HEK293 (cell line): ENCODE measurements at regions not wholly inside any gene's neighbourhood (a gene's known extent, or its start where the extent isn't known, plus 50 kb on each side); places are given as distances from the start of the nearest gene placed in this dataset.

Experiments
- CTCF ChIA-PET: fragments of 350-600 bp; formaldehyde crosslinking; extraction: SDS; loops from one replicate; lab custom pipeline; 2021; ENCODE audit warnings: antibody characterized with exemption; lab: Yijun Ruan, JAX
- POLR2A ChIA-PET: fragments of 300-600 bp; formaldehyde crosslinking; extraction: SDS; loops from one replicate; lab custom pipeline; 2020; ENCODE audit warnings: antibody characterized with exemption, inconsistent platforms; lab: Yijun Ruan, JAX
- H3K27ac ChIP-seq: fragments of 200-500 bp; sonication (Bioruptor generic); 2 replicates; pipeline ENCODE4 v1.5.1; 2014; ENCODE audit warnings: low read depth, low read length, control low read depth, inconsistent platforms; ENCODE audit errors: extremely low read depth
- H3K36me3 ChIP-seq, 2 experiments: fragments of 200-500 bp in 1 of 2; sonication (Bioruptor generic) in 1 of 2; 1 replicate in 1 of 2; 2 replicates in 1 of 2; pipeline ENCODE4 v1.5.1; 2014 to 2017; ENCODE audit warnings: inconsistent platforms in 2 of 2, low read length in 2 of 2; ENCODE audit not compliant: control insufficient read depth in 2 of 2, insufficient read depth in 1 of 2
- H3K4me1 ChIP-seq: fragments of 200-500 bp; sonication (Bioruptor generic); 2 replicates; pipeline ENCODE4 v1.5.1; 2014; ENCODE audit warnings: mild to moderate bottlenecking, low read length, inconsistent platforms; ENCODE audit not compliant: control insufficient read depth, insufficient read depth
- H3K4me3 ChIP-seq: 2 replicates; pipeline ENCODE4 v1.5.1; 2011; ENCODE audit warnings: low read depth, mild to moderate bottlenecking, control low read depth, low read length, moderate library complexity
- H3K9me3 ChIP-seq: fragments of 200-500 bp; sonication (Bioruptor generic); 2 replicates; pipeline ENCODE4 v1.5.1; 2014; ENCODE audit warnings: low read depth, low read length, inconsistent platforms; ENCODE audit not compliant: control insufficient read depth, insufficient read depth
- KLF16 ChIP-seq: fragments of 450-650 bp; formaldehyde crosslinking; IDR thresholded peaks from 2 replicates; pipeline ENCODE4 v1.5.1; 2017; ENCODE audit warnings: missing biosample characterization, missing genetic modification characterization
- KLF8 ChIP-seq: fragments of 450-650 bp; formaldehyde crosslinking; IDR thresholded peaks from 2 replicates; pipeline ENCODE4 v1.5.1; 2016; ENCODE audit warnings: missing biosample characterization, missing genetic modification characterization
- PRDM6 ChIP-seq: fragments of 450-650 bp; formaldehyde crosslinking; IDR thresholded peaks from 2 replicates; pipeline ENCODE4 v1.5.1; 2017; ENCODE audit warnings: missing biosample characterization, missing genetic modification characterization
- SALL2 ChIP-seq: fragments of 450-650 bp; formaldehyde crosslinking; IDR thresholded peaks from 2 replicates; pipeline ENCODE4 v1.5.0; 2017; ENCODE audit warnings: missing biosample characterization, mild to moderate bottlenecking, missing genetic modification characterization, borderline replicate concordance
- ZBTB17 ChIP-seq: fragments of 450-650 bp; formaldehyde crosslinking; IDR thresholded peaks from 2 replicates; pipeline ENCODE4 v1.5.1; 2016; ENCODE audit warnings: missing biosample characterization, missing genetic modification characterization
- ZBTB21 ChIP-seq: fragments of 450-650 bp; formaldehyde crosslinking; IDR thresholded peaks from 2 replicates; pipeline ENCODE4 v1.5.1; 2017; ENCODE audit warnings: missing biosample characterization, missing genetic modification characterization
- ZIC2 ChIP-seq: fragments of 450-650 bp; formaldehyde crosslinking; IDR thresholded peaks from 2 replicates; pipeline ENCODE4 v1.5.1; 2016; ENCODE audit warnings: missing biosample characterization, missing genetic modification characterization
- ZNF140 ChIP-seq: fragments of 450-650 bp; formaldehyde crosslinking; IDR thresholded peaks from 2 replicates; pipeline ENCODE4 v1.5.1; 2016; ENCODE audit warnings: missing biosample characterization, missing genetic modification characterization
- ZNF155 ChIP-seq: fragments of 450-650 bp; formaldehyde crosslinking; IDR thresholded peaks from 2 replicates; pipeline ENCODE4 v1.5.1; 2016; ENCODE audit warnings: missing biosample characterization, missing genetic modification characterization
- ZNF157 ChIP-seq: fragments of 450-650 bp; formaldehyde crosslinking; IDR thresholded peaks from 2 replicates; pipeline ENCODE4 v1.5.1; 2016; ENCODE audit warnings: missing biosample characterization, missing genetic modification characterization
- ZNF23 ChIP-seq: fragments of 450-650 bp; formaldehyde crosslinking; IDR thresholded peaks from 2 replicates; pipeline ENCODE4 v1.5.1; 2016; ENCODE audit warnings: missing biosample characterization, missing genetic modification characterization, borderline replicate concordance
- ZNF248 ChIP-seq: fragments of 450-650 bp; formaldehyde crosslinking; IDR thresholded peaks from 2 replicates; pipeline ENCODE4 v1.5.1; 2017; ENCODE audit warnings: missing biosample characterization, missing genetic modification characterization
- ZNF266 ChIP-seq: fragments of 450-650 bp; formaldehyde crosslinking; IDR thresholded peaks from 2 replicates; pipeline ENCODE4 v1.5.1; 2016; ENCODE audit warnings: missing biosample characterization, missing genetic modification characterization, low read depth
- ZNF341 ChIP-seq: fragments of 450-650 bp; formaldehyde crosslinking; IDR thresholded peaks from 2 replicates; pipeline ENCODE4; 2016; ENCODE audit warnings: low read depth, missing biosample characterization, missing genetic modification characterization
- ZNF350 ChIP-seq: fragments of 450-650 bp; formaldehyde crosslinking; IDR thresholded peaks from 2 replicates; pipeline ENCODE4 v1.5.0; 2017; ENCODE audit warnings: missing biosample characterization, mild to moderate bottlenecking, missing genetic modification characterization
- ZNF423 ChIP-seq: fragments of 450-650 bp; formaldehyde crosslinking; IDR thresholded peaks from 2 replicates; pipeline ENCODE4 v1.5.1; 2016; ENCODE audit warnings: missing biosample characterization, missing genetic modification characterization
- ZNF514 ChIP-seq: fragments of 450-650 bp; formaldehyde crosslinking; IDR thresholded peaks from 2 replicates; pipeline ENCODE4 v1.5.1; 2016; ENCODE audit warnings: missing biosample characterization, missing genetic modification characterization
- ZNF548 ChIP-seq: fragments of 450-650 bp; formaldehyde crosslinking; IDR thresholded peaks from 2 replicates; pipeline ENCODE4 v1.5.1; 2016; ENCODE audit warnings: missing biosample characterization, missing genetic modification characterization
- ZNF623 ChIP-seq: fragments of 450-650 bp; formaldehyde crosslinking; IDR thresholded peaks from 2 replicates; pipeline ENCODE4 v1.5.1; 2016; ENCODE audit warnings: missing biosample characterization, missing genetic modification characterization
- ZNF654 ChIP-seq: fragments of 450-650 bp; formaldehyde crosslinking; IDR thresholded peaks from 2 replicates; pipeline ENCODE4 v1.5.1; 2016; ENCODE audit warnings: low read depth, missing biosample characterization, missing genetic modification characterization
- ZNF707 ChIP-seq: fragments of 450-650 bp; formaldehyde crosslinking; IDR thresholded peaks from 2 replicates; pipeline ENCODE4 v1.5.1; 2016; ENCODE audit warnings: missing biosample characterization, missing genetic modification characterization
- ZNF785 ChIP-seq: fragments of 450-650 bp; formaldehyde crosslinking; IDR thresholded peaks from 2 replicates; pipeline ENCODE4 v1.5.1; 2016; ENCODE audit warnings: missing biosample characterization, missing genetic modification characterization
- ZNF791 ChIP-seq: fragments of 450-650 bp; formaldehyde crosslinking; IDR thresholded peaks from 2 replicates; pipeline ENCODE4 v1.5.1; 2016; ENCODE audit warnings: missing biosample characterization, missing genetic modification characterization
- ZSCAN16 ChIP-seq: fragments of 450-650 bp; formaldehyde crosslinking; IDR thresholded peaks from 2 replicates; pipeline ENCODE4 v1.5.1; 2016; ENCODE audit warnings: missing biosample characterization, missing genetic modification characterization
- TF ChIP-seq, protein P1 (sequence below): fragments of 450-650 bp; formaldehyde crosslinking; IDR thresholded peaks from 2 replicates; pipeline ENCODE4 v1.5.1; 2016; ENCODE audit warnings: missing biosample characterization, missing genetic modification characterization
- TF ChIP-seq, protein P2 (sequence below): fragments of 450-650 bp; formaldehyde crosslinking; IDR thresholded peaks from 2 replicates; pipeline ENCODE4 v1.5.1; 2017; ENCODE audit warnings: missing biosample characterization, mild to moderate bottlenecking, missing genetic modification characterization, moderate library complexity

DNA sequence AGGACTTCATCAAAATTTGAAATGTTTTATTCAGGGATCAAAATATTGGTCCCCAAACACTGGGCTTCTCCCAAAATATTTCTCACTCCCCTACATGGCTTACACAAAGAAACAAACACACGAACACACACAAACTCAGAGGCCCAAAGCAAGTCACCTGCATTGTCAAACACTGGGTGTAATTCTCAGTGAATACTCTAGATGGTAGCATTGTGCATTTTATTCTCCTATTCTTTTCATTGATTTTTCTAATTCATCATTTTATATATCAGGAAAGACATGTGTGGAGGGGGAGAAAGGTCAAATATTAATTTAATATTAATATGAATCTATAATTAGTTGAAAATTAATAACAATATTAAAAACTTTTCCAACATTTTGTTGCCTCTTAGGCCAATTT is 72.3 kb upstream of the TNMD start:
- no peaks in the 10 kb centered on the region for H3K4me1 ChIP-seq
- CTCF ChIA-PET, result interaction anchor here (0.6 to 3.4 kb wide), 23 partner anchors 9 to 1465 kb away, joined by 3 to 22 read pairs (median 5); no protein-coding TSS in a partner anchor
- no peak overlapping the region for H3K27ac ChIP-seq
- H3K9me3 ChIP-seq, result no peaks in the 10 kb centered on the region
- TF ChIP-seq ZNF654 (tag by site-specific recombination), result peak; percentile 52
- TF ChIP-seq, protein P1, sequence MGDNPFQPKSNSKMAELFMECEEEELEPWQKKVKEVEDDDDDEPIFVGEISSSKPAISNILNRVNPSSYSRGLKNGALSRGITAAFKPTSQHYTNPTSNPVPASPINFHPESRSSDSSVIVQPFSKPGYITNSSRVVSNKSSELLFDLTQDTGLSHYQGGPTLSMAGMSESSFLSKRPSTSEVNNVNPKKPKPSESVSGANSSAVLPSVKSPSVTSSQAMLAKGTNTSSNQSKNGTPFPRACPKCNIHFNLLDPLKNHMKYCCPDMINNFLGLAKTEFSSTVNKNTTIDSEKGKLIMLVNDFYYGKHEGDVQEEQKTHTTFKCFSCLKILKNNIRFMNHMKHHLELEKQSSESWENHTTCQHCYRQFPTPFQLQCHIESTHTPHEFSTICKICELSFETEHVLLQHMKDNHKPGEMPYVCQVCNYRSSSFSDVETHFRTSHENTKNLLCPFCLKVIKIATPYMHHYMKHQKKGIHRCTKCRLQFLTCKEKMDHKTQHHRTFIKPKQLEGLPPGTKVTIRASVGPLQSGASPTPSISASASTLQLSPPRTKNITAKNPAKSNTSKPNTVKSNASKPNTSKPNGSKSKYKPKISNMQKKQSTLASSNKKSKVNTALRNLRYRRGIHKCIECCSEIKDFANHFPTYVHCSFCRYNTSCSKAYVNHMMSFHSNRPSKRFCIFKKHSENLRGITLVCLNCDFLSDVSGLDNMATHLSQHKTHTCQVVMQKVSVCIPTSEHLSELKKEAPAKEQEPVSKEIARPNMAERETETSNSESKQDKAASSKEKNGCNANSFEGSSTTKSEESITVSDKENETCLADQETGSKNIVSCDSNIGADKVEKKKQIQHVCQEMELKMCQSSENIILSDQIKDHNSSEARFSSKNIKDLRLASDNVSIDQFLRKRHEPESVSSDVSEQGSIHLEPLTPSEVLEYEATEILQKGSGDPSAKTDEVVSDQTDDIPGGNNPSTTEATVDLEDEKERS (tag by site-specific recombination), result no peak
- TF ChIP-seq, all 188 proteins: peak for 1
- Histone ChIP-seq H3K4me3 (no peak overlapping the region), H3K36me3 (no peaks in the 10 kb centered on the region)
- POLR2A ChIA-PET, result no interaction called here

DNA sequence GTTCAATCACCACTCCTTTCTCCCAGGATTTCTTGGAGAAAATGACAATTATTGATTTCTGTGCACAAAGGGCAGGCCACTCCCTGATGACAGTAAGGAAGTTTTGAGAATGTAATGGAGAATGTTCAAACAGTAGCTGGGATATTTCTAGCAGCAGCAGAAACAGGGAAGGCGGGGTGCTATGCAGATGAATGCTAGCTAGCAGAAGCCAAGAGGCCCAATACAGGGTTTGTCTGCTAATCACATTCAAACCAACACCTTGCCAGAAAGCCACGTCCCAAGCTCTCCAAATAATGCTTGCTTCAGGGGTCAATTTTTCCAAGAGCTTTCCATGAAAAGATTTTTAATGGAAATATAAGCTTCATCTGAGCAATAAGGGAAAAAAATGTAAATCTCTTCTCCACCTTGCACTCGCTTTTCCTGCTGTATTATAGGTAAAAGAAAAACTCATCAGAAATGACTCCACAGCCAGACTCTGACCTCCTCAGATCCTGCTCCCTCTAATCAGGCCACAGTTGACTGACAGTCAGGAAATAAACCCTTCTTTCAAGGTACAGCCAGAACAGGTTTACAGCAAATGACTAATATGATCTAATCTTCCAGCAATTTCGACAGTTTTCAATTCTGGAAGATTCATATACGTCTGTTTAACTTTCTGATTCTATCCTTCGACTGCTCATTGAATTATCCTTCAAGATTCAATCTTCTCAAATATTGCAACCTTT is 84.7 kb upstream of the PCDH19 start:
- CTCF ChIA-PET, result interaction anchor here (1.0 to 1.2 kb wide), 3 partner anchors 17 to 81 kb away, joined by 4 to 6 read pairs (median 5); no protein-coding TSS in a partner anchor
- TF ChIP-seq ZNF266 (tag by site-specific recombination), result no peak
- no peak for TF ChIP-seq ZNF423 (tag by site-specific recombination)
- TF ChIP-seq ZSCAN16 (tag by site-specific recombination), result no peak
- no peak for TF ChIP-seq ZNF514
- TF ChIP-seq PRDM6 (tag by site-specific recombination), result no peak
- no peak for TF ChIP-seq ZNF23 (tag by site-specific recombination)
- TF ChIP-seq ZNF341 (tag by site-specific recombination), result no peak
- H3K9me3 ChIP-seq, result no peaks in the 10 kb centered on the region; the same call in 1 of the 2 replicates
- POLR2A ChIA-PET, result no interaction called here
- no peaks in the 10 kb centered on the region for H3K36me3 ChIP-seq
- H3K4me1 ChIP-seq, result no peaks in the 10 kb centered on the region
- no peak overlapping the region for H3K27ac ChIP-seq
- no peak overlapping the region for H3K4me3 ChIP-seq

DNA sequence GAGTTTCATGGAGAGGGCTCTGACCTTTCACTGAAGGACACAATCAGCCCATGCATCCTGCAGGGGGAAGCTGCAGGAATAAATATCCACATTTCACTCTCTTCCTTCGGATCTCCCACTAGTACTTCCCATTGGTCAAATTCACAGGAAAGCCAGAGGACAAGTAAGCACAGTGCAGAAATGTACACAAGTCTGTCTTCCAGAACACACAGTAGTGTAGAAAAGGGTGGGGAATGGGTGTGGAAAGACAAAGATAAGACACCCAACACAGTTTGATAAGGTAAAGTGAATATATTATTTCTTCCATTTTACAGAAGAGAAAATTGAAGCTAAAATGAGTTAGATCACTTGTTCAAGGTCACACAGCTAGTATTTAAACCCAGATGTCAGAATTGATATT is 81.1 kb upstream of the PCDH19 start:
- no peaks in the 10 kb centered on the region for H3K36me3 ChIP-seq

More for the DNA sequence above, 81.1 kb upstream of the PCDH19 start:
- Histone ChIP-seq H3K4me1 (no peaks in the 10 kb centered on the region), H3K27ac (no peak overlapping the region), H3K9me3 (no peaks in the 10 kb centered on the region), H3K4me3 (no peak overlapping the region)
- CTCF ChIA-PET, result no interaction called here
- TF ChIP-seq ZNF785 (tag by site-specific recombination), result no peak
- no peak for TF ChIP-seq ZNF350
- no peak for TF ChIP-seq ZNF707 (tag by site-specific recombination)
- TF ChIP-seq ZNF140 (tag by site-specific recombination), result no peak
- TF ChIP-seq SALL2 (tag by site-specific recombination), result no peak
- TF ChIP-seq ZNF248 (tag by site-specific recombination), result no peak
- TF ChIP-seq, protein P2, sequence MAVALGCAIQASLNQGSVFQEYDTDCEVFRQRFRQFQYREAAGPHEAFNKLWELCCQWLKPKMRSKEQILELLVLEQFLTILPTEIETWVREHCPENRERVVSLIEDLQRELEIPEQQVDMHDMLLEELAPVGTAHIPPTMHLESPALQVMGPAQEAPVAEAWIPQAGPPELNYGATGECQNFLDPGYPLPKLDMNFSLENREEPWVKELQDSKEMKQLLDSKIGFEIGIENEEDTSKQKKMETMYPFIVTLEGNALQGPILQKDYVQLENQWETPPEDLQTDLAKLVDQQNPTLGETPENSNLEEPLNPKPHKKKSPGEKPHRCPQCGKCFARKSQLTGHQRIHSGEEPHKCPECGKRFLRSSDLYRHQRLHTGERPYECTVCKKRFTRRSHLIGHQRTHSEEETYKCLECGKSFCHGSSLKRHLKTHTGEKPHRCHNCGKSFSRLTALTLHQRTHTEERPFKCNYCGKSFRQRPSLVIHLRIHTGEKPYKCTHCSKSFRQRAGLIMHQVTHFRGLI (tag by site-specific recombination), result no peak
- no peak for TF ChIP-seq ZNF155 (tag by site-specific recombination)
- no peak for TF ChIP-seq ZNF548 (tag by site-specific recombination)
- TF ChIP-seq ZBTB21 (tag by site-specific recombination), result no peak
- no peak for TF ChIP-seq ZNF623 (tag by site-specific recombination)
- TF ChIP-seq ZNF341 (tag by site-specific recombination), result no peak
- TF ChIP-seq ZIC2, result no peak
- no peak for TF ChIP-seq ZNF157
- no peak for TF ChIP-seq ZNF791 (tag by site-specific recombination)
- no peak for TF ChIP-seq ZBTB17
- no peak for TF ChIP-seq KLF8 (tag by site-specific recombination)
- TF ChIP-seq KLF16 (tag by site-specific recombination), result no peak
- POLR2A ChIA-PET, result no interaction called here
